ENCODE measurements at regions not wholly inside any gene's neighbourhood (a gene's known extent, or its start where the extent isn't known, plus 50 kb on each side); places are given as distances from the start of the nearest gene placed in this dataset.

- Histone ChIP-seq H3K9me3 (ENCODE audit: low read depth, low read length) (no peaks in the 10 kb centered on the region), H3K4me2 (ENCODE audit: insufficient read depth, low read length) (no peak overlapping the region), H3K36me3 (ENCODE audit: insufficient read depth, low read length) (no peaks in the 10 kb centered on the region), H3K27me3 (ENCODE audit: insufficient read depth, low read length) (no peaks in the 10 kb centered on the region), H3K4me3 (ENCODE audit: insufficient read depth, low read length) (no peak overlapping the region), H3K4me1 (ENCODE audit: insufficient read depth, low read length) (no peaks in the 10 kb centered on the region), H2AFZ (ENCODE audit: low read length) (no peak overlapping the region), H3K27ac (ENCODE audit: low read depth, low read length) (no peak overlapping the region), H4K20me1 (ENCODE audit: insufficient read depth, low read length) (no peaks in the 10 kb centered on the region), H3K79me2 (ENCODE audit: insufficient read depth, low read length) (no peaks in the 10 kb centered on the region)
- no peak for DNase-seq (ENCODE audit: insufficient read length, low spot score, missing footprints)
- no peak for TF ChIP-seq CTCF (IDR thresholded peaks at IDR 0.05; ENCODE audit: extremely low read depth, low read depth, low read length)
These were observed 66.5 kb downstream of the RNF6 start for GRCh38 chr13:26155568-26155967.

- Histone ChIP-seq H4K20me1 (ENCODE audit: insufficient read depth, low read length) (no peaks in the 10 kb centered on the region), H3K79me2 (ENCODE audit: insufficient read depth, low read length) (no peaks in the 10 kb centered on the region), H3K4me2 (ENCODE audit: insufficient read depth, low read length) (no peak overlapping the region), H2AFZ (ENCODE audit: low read length) (no peak overlapping the region), H3K36me3 (ENCODE audit: insufficient read depth, low read length) (no peaks in the 10 kb centered on the region), H3K27ac (ENCODE audit: low read depth, low read length) (no peak overlapping the region), H3K27me3 (ENCODE audit: insufficient read depth, low read length) (no peaks in the 10 kb centered on the region), H3K4me1 (ENCODE audit: insufficient read depth, low read length) (no peaks in the 10 kb centered on the region), H3K9me3 (ENCODE audit: low read depth, low read length) (no peaks in the 10 kb centered on the region), H3K4me3 (ENCODE audit: insufficient read depth, low read length) (no peak overlapping the region)
- DNase-seq (ENCODE audit: insufficient read length, low spot score, missing footprints): no peak
- TF ChIP-seq CTCF (IDR thresholded peaks at IDR 0.05; ENCODE audit: extremely low read depth, low read depth, low read length): no peak
These were observed 82.0 kb upstream of the SHISA2 start for GRCh38 chr13:26133851-26134250.

- no peak for DNase-seq (ENCODE audit: insufficient read length, low spot score, missing footprints)
- Histone ChIP-seq H3K27ac (ENCODE audit: low read depth, low read length) (no peak overlapping the region), H3K9me3 (ENCODE audit: low read depth, low read length) (no peaks in the 10 kb centered on the region), H4K20me1 (ENCODE audit: insufficient read depth, low read length) (no peaks in the 10 kb centered on the region), H3K4me1 (ENCODE audit: insufficient read depth, low read length) (no peaks in the 10 kb centered on the region), H3K4me2 (ENCODE audit: insufficient read depth, low read length) (no peak overlapping the region), H2AFZ (ENCODE audit: low read length) (no peak overlapping the region), H3K27me3 (ENCODE audit: insufficient read depth, low read length) (no peaks in the 10 kb centered on the region), H3K4me3 (ENCODE audit: insufficient read depth, low read length) (no peak overlapping the region), H3K79me2 (ENCODE audit: insufficient read depth, low read length) (no peaks in the 10 kb centered on the region), H3K36me3 (ENCODE audit: insufficient read depth, low read length) (no peaks in the 10 kb centered on the region)
- TF ChIP-seq CTCF (IDR thresholded peaks at IDR 0.05; ENCODE audit: extremely low read depth, low read depth, low read length): no peak
These were observed 81.5 kb upstream of the SHISA2 start for GRCh38 chr13:26133286-26133685.

- Histone ChIP-seq H3K79me2 (ENCODE audit: insufficient read depth, low read length) (no peaks in the 10 kb centered on the region), H3K4me3 (ENCODE audit: insufficient read depth, low read length) (no peak overlapping the region), H3K4me2 (ENCODE audit: insufficient read depth, low read length) (no peak overlapping the region), H2AFZ (ENCODE audit: low read length) (no peak overlapping the region), H3K4me1 (ENCODE audit: insufficient read depth, low read length) (no peaks in the 10 kb centered on the region), H3K27ac (ENCODE audit: low read depth, low read length) (no peak overlapping the region), H3K9me3 (ENCODE audit: low read depth, low read length) (no peaks in the 10 kb centered on the region), H4K20me1 (ENCODE audit: insufficient read depth, low read length) (no peaks in the 10 kb centered on the region), H3K36me3 (ENCODE audit: insufficient read depth, low read length) (no peaks in the 10 kb centered on the region), H3K27me3 (ENCODE audit: insufficient read depth, low read length) (no peaks in the 10 kb centered on the region)
- DNase-seq (ENCODE audit: insufficient read length, low spot score, missing footprints): peak; percentile 31
- peak; percentile 52 for TF ChIP-seq CTCF (IDR thresholded peaks at IDR 0.05; ENCODE audit: extremely low read depth, low read depth, low read length)
These were observed 80.9 kb upstream of the SHISA2 start for GRCh38 chr13:26132756-26133155.

Measured in osteoblast (primary cell).